Stomach smooth muscle (tissue), 2 donors: ENCODE measurements at regions not wholly inside any gene's neighbourhood (a gene's known extent, or its start where the extent isn't known, plus 50 kb on each side); places are given as distances from the start of the nearest gene placed in this dataset.

Source experiments
- H3K27ac ChIP-seq: one replicate; pipeline ENCODE4 v1.7.0; 2013; ENCODE audit warnings: mild to moderate bottlenecking, low read length, inconsistent platforms
- H3K27me3 ChIP-seq, 2 donors: one replicate each; pipeline ENCODE4 v1.7.0; 2013; ENCODE audit warnings: low read length in 2 of 2; ENCODE audit not compliant: insufficient read depth in 2 of 2, control insufficient read depth in 1 of 2
- H3K36me3 ChIP-seq, 2 donors: one replicate each; pipeline ENCODE4 v1.7.0; 2013; ENCODE audit warnings: low read length in 2 of 2; ENCODE audit not compliant: control insufficient read depth in 2 of 2, insufficient read depth in 2 of 2
- H3K4me1 ChIP-seq: one replicate; pipeline ENCODE4 v1.7.0; 2013; ENCODE audit warnings: low read length; ENCODE audit not compliant: control insufficient read depth, insufficient read depth
- H3K4me3 ChIP-seq, 2 donors: one replicate each; pipeline ENCODE4 v1.7.0; 2013; ENCODE audit warnings: low read length in 2 of 2
- H3K9ac ChIP-seq, 2 donors: one replicate each; pipeline ENCODE4 v1.7.0; 2013; ENCODE audit warnings: low read length in 2 of 2, mild to moderate bottlenecking in 1 of 2
- H3K9me3 ChIP-seq, 2 donors: one replicate each; pipeline ENCODE4 v1.7.0; 2013; ENCODE audit warnings: low read length in 2 of 2; ENCODE audit not compliant: control insufficient read depth in 2 of 2
- donor health status: healthy.
- donor health status: Pancreatic carcinoma.

- Histone ChIP-seq H3K9me3 (no peaks in the 10 kb centered on the region), H3K9ac (no peak overlapping the region), H3K36me3 (no peaks in the 10 kb centered on the region), H3K4me1 (no peaks in the 10 kb centered on the region), H3K27ac (no peak overlapping the region), H3K27me3 (no peaks in the 10 kb centered on the region), H3K4me3 (no peak overlapping the region)
These were observed 302.0 kb downstream of the KLF12 start for GRCh38 chr13:73832128-73832588.

- Histone ChIP-seq H3K9ac (no peak overlapping the region), H3K4me1 (no peaks in the 10 kb centered on the region), H3K9me3 (no peaks in the 10 kb centered on the region), H3K4me3 (no peak overlapping the region), H3K27ac (no peak overlapping the region), H3K27me3 (no peaks in the 10 kb centered on the region), H3K36me3 (no peaks in the 10 kb centered on the region)
These were observed 304.8 kb downstream of the KLF12 start for GRCh38 chr13:73829416-73829815.

DNA sequence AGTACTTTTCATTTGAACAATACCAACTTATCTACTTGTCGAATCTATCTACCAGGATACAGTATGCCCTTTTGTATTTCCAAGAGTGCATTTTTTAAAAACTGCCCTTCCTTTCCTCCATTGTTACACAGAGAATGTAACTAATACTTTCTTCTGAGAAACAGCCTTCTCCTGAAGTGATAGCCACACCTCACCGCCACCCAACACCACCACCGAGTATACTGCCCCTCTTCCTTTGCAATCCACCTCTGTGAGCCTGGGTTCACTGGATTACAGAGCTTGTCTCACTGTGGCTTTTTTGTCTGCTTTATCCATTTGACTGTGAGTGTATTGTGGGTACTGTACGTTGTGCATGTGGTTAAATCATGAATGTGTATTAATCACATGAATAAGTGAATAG is 305.4 kb downstream of the KLF12 start:
- H3K4me1 ChIP-seq, result no peaks in the 10 kb centered on the region
- H3K36me3 ChIP-seq, result no peaks in the 10 kb centered on the region
- H3K9me3 ChIP-seq, result no peaks in the 10 kb centered on the region
- no peak overlapping the region for H3K27ac ChIP-seq
- H3K9ac ChIP-seq, result no peak overlapping the region
- no peaks in the 10 kb centered on the region for H3K27me3 ChIP-seq
- no peak overlapping the region for H3K4me3 ChIP-seq

DNA sequence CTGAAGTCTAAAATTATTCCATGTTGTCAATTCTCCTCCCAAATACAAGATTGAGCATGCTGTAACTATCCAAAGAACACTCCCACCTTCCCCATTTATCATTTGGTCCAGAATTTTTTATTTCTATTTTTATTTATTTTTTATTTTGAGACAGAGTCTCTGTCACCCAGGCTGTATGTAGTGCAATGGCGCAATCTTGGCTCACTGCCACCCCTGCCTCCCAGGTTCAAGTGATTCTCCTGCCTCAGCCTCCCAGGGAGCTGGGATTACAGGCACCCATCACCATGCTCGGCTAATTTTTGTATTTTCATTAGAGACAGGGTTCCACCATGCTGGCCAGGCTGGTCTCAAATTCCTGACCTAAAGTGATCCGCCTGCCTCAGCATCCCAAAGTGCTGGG is 306.8 kb downstream of the KLF12 start:
- Histone ChIP-seq H3K27ac (no peak overlapping the region), H3K9ac (no peak overlapping the region), H3K4me3 (no peak overlapping the region), H3K27me3 (no peaks in the 10 kb centered on the region), H3K4me1 (no peaks in the 10 kb centered on the region), H3K9me3 (no peaks in the 10 kb centered on the region), H3K36me3 (no peaks in the 10 kb centered on the region)

- Histone ChIP-seq H3K27ac (no peak overlapping the region), H3K36me3 (no peaks in the 10 kb centered on the region), H3K4me1 (no peaks in the 10 kb centered on the region), H3K27me3 (no peaks in the 10 kb centered on the region), H3K4me3 (no peak overlapping the region), H3K9ac (no peak overlapping the region), H3K9me3 (no peaks in the 10 kb centered on the region)
These were observed 309.1 kb downstream of the KLF12 start for GRCh38 chr13:73825143-73825542.

DNA sequence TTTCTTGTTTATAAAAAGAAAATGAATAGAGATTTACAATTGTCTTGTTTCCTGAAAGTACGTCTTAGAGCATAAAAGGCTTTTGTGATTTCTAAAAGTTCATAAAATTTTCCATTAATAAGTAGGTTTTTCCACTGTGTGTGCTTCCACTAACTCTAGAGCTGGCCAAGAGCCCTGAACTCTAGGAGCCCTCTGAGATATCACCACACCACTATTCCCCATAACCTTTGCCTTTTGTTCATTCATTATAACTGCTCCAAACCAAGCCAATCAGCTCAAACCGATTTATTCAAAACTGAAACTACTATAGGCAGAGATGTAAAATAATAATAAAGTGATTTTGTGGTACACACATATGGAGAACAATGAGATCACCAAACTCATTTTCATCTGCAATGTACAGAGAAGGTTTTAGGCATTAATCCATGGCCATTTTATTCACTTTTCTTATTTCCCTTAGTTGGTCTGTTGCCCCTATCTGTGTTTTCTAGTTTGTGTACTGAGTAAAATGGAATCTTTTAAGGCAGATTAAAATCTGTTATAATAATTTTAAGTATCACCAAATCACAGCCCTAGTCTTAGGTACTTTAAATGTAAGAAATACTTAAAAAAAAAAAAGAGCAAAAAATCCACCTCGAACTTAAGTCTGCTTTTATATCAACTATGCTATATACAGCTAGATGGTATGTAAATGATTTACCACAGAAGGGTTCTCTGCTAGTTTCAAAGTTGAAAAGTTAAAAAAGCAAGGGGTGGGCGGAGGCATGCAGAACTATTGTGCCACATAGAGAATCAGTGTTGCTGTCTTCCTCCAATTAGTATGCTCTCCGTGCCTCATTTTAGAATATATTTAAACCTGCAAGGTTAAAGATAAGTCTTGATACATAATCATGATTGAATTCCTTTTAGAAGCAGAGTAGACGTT is 311.3 kb downstream of the KLF12 start:
- Histone ChIP-seq H3K9me3 (no peaks in the 10 kb centered on the region), H3K36me3 (no peaks in the 10 kb centered on the region), H3K27me3 (no peaks in the 10 kb centered on the region), H3K4me1 (no peaks in the 10 kb centered on the region), H3K27ac (no peak overlapping the region), H3K9ac (no peak overlapping the region), H3K4me3 (no peak overlapping the region)

GRCh38 chr13:73820688-73821087 is 313.5 kb downstream of the KLF12 start:
- H3K36me3 ChIP-seq, result no peaks in the 10 kb centered on the region
- H3K4me3 ChIP-seq, result no peak overlapping the region
- H3K9me3 ChIP-seq, result no peaks in the 10 kb centered on the region

DNA sequence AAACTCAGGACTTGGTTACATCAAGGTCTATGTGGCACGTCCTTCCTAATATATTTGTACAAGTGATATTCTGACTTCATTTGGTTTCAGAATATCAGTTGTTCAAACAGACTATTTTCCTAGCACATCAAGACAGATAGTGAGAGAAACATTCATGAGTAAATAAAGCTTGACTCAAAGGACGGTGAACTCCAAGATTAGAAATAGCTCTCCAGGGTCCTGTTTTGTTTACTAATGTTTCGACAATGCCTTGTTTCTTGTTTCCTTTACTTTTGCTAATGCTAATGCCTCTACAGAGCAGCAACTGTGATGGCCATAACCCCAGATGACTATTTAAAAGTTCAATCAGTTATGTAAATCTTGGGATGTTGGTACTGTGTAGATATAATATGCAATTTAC is 313.9 kb downstream of the KLF12 start:
- Histone ChIP-seq H3K36me3 (no peaks in the 10 kb centered on the region), H3K27ac (no peak overlapping the region), H3K9me3 (no peaks in the 10 kb centered on the region), H3K9ac (no peak overlapping the region), H3K4me3 (no peak overlapping the region), H3K4me1 (no peaks in the 10 kb centered on the region), H3K27me3 (no peaks in the 10 kb centered on the region)

More at GRCh38 chr13:73820688-73821087, 313.5 kb downstream of the KLF12 start:
- H3K27me3 ChIP-seq, result no peaks in the 10 kb centered on the region
- H3K4me1 ChIP-seq, result no peaks in the 10 kb centered on the region
- no peak overlapping the region for H3K9ac ChIP-seq
- H3K27ac ChIP-seq, result no peak overlapping the region

- no peaks in the 10 kb centered on the region for H3K4me1 ChIP-seq
- H3K27ac ChIP-seq, result no peak overlapping the region
- H3K9ac ChIP-seq, result no peak overlapping the region
These were observed 314.5 kb downstream of the KLF12 start for GRCh38 chr13:73819711-73820110.

DNA sequence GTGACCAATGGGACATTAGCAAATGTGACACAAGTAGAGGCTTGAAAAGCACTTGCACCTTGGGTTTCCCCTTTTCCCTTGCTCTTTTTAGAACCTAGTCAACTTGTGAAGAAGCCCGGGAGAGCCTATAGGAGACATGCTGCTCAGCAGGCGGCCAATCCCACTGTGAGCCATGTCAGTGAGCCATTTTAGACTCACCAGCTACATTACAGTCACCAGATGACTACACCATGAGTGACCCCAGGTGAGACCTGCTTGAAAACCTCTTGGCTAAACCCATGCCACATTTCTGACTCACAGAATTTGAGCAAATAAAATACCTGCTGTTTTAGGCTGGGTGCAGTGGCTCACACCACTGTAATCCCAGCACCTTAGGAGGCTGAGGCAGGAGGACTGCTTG is 317.5 kb downstream of the KLF12 start:
- no peak overlapping the region for H3K9ac ChIP-seq
- H3K27me3 ChIP-seq, result no peaks in the 10 kb centered on the region
- no peaks in the 10 kb centered on the region for H3K4me1 ChIP-seq
- no peaks in the 10 kb centered on the region for H3K9me3 ChIP-seq
- no peak overlapping the region for H3K27ac ChIP-seq
- H3K36me3 ChIP-seq, result no peaks in the 10 kb centered on the region
- H3K4me3 ChIP-seq, result no peak overlapping the region

More at GRCh38 chr13:73819711-73820110, 314.5 kb downstream of the KLF12 start:
- Histone ChIP-seq H3K4me3 (no peak overlapping the region), H3K9me3 (no peaks in the 10 kb centered on the region), H3K27me3 (no peaks in the 10 kb centered on the region), H3K36me3 (no peaks in the 10 kb centered on the region)

GRCh38 chr13:73815796-73816195 is 318.4 kb downstream of the KLF12 start:
- Histone ChIP-seq H3K4me1 (no peaks in the 10 kb centered on the region), H3K36me3 (no peaks in the 10 kb centered on the region), H3K27me3 (no peaks in the 10 kb centered on the region), H3K9me3 (no peaks in the 10 kb centered on the region), H3K27ac (no peak overlapping the region), H3K4me3 (no peak overlapping the region), H3K9ac (no peak overlapping the region)
